Transverse colon (tissue), 4 donors: ENCODE measurements at regions not wholly inside any gene's neighbourhood (a gene's known extent, or its start where the extent isn't known, plus 50 kb on each side); places are given as distances from the start of the nearest gene placed in this dataset.

ENCODE experiments used
- DNase-seq: peaks from one replicate; pipeline ENCODE4 v3.0.0-alpha.2; 2019
- H3K27ac ChIP-seq, 4 donors: fragments of 200-600 bp; sonication (generic); 2 replicates each; pipeline ENCODE4 v1.5.1; 2016 to 2018; ENCODE audit warnings: inconsistent platforms in 4 of 4
- H3K27me3 ChIP-seq: fragments of 200-600 bp; sonication (generic); 2 replicates; pipeline ENCODE4 v1.5.1; 2017; ENCODE audit warnings: inconsistent platforms
- H3K36me3 ChIP-seq, 4 donors: fragments of 200-600 bp; sonication (generic); 2 replicates each; pipeline ENCODE4 v1.5.1; 2017 to 2019; ENCODE audit warnings: inconsistent platforms in 4 of 4
- H3K4me1 ChIP-seq, 4 donors: fragments of 200-600 bp; sonication (generic); 2 replicates each; pipeline ENCODE4 v1.5.1; 2017 to 2020; ENCODE audit warnings: inconsistent platforms in 4 of 4
- H3K4me3 ChIP-seq, 4 donors: fragments of 200-600 bp; sonication (generic); 1 replicate in 1 of 4; 2 replicates in 3 of 4; pipeline versions ENCODE4 v1.5.1 to v1.6.1; 2017 to 2019; ENCODE audit warnings: inconsistent platforms in 4 of 4
- H3K9me3 ChIP-seq, 2 donors: fragments of 200-600 bp; sonication (generic); 2 replicates each; pipeline ENCODE4 v1.5.1; 2017 to 2019; ENCODE audit warnings: inconsistent platforms in 2 of 2
- CTCF ChIP-seq, 5 experiments: fragments of 200-600 bp in 3 of 5; fragments of 450-650 bp in 2 of 5; sonication (generic) in 3 of 5; IDR thresholded peaks; 1 replicate in 2 of 5; 2 replicates in 3 of 5; pipeline ENCODE4 v1.5.1; 2016 to 2017; ENCODE audit warnings: antibody characterized with exemption in 5 of 5, inconsistent platforms in 3 of 5, mild to moderate bottlenecking in 2 of 5, moderate library complexity in 1 of 5
- EP300 ChIP-seq: sonication (generic); formaldehyde crosslinking; IDR thresholded peaks from one replicate; pipeline ENCODE4 v1.6.1; 2017; ENCODE audit warnings: antibody characterized with exemption, low read depth
- POLR2A ChIP-seq: fragments of 450-650 bp; IDR thresholded peaks from one replicate; pipeline ENCODE4 v1.6.1; 2016; ENCODE audit warnings: antibody characterized with exemption, mild to moderate bottlenecking, moderate library complexity
- POLR2AphosphoS5 ChIP-seq, 3 donors: sonication (generic); formaldehyde crosslinking; IDR thresholded peaks; one replicate each; pipeline ENCODE4 v1.6.1; 2016; ENCODE audit warnings: antibody characterized with exemption in 3 of 3
- WGBS, 2 donors: methylation state at CpG; one replicate each; pipeline ENCODE4 v1.1.5; 2018; ENCODE audit warnings: low coverage in 1 of 2; 5-methylcytosine and 5-hydroxymethylcytosine counted together
- in situ Hi-C, 4 donors: fragments of 200-750 bp; cut with MboI; loops; one replicate each; pipeline versions ENCODE4 v1.15.0 to v1.15.1; 2017; ENCODE audit warnings: low sequenced_read_pairs in 3 of 4, low pct_ligation_motif_present in 1 of 4, low pct_unique_long_range_greater_than_20kb in 1 of 4
- intact Hi-C: fragments of 100-400 bp; cut with DNase I; formaldehyde crosslinking; loops from one replicate; pipeline ENCODE4 v1.15.1; 2023; ENCODE audit warnings: low total_unique reads

- 50 to 73% methylated on average over 2 to 3 of the region's 3 CpGs for WGBS, 2 donors
- DNase-seq: no peak
- TF ChIP-seq CTCF (IDR thresholded peaks at IDR 0.05) (no peak), POLR2AphosphoS5 (IDR thresholded peaks at IDR 0.05) (no peak), EP300 (no peak), POLR2A (no peak)
- H3K4me3 ChIP-seq: no peak overlapping the region
- H3K9me3 ChIP-seq: no peaks in the 10 kb centered on the region
- H3K27me3 ChIP-seq: no peaks in the 10 kb centered on the region
- intact Hi-C loops (no loop called here), in situ Hi-C loops (no loop called here)
- H3K4me1 ChIP-seq: peaks cover 0 to 7% (median 0%) of the 10 kb centered on the region in 4 donors
- no peaks in the 10 kb centered on the region for H3K36me3 ChIP-seq
- no peak overlapping the region for H3K27ac ChIP-seq
Observed at GRCh38 chr5:159783726-159784247, 132.5 kb upstream of the ADRA1B start.

GRCh38 chr5:159784993-159785392, 131.3 kb upstream of the ADRA1B start:
- intact Hi-C loops: no loop called here
- TF ChIP-seq CTCF (IDR thresholded peaks at IDR 0.05): no peak
- no peak for TF ChIP-seq POLR2A
- no peak for TF ChIP-seq EP300
- no peak for TF ChIP-seq POLR2AphosphoS5 (IDR thresholded peaks at IDR 0.05)
- H3K27ac ChIP-seq: no peak overlapping the region
- H3K4me1 ChIP-seq: peaks cover 0 to 11% (median 0%) of the 10 kb centered on the region in 4 donors
- no peaks in the 10 kb centered on the region for H3K27me3 ChIP-seq
- H3K4me3 ChIP-seq: no peak overlapping the region
- no peaks in the 10 kb centered on the region for H3K9me3 ChIP-seq
- DNase-seq: no peak
- H3K36me3 ChIP-seq: no peaks in the 10 kb centered on the region
- in situ Hi-C loops: no loop called here

- Histone ChIP-seq H3K9me3 (no peaks in the 10 kb centered on the region), H3K4me1 (peaks cover 0 to 11% (median 0%) of the 10 kb centered on the region in 4 donors), H3K27ac (no peak overlapping the region), H3K27me3 (no peaks in the 10 kb centered on the region), H3K4me3 (no peak overlapping the region), H3K36me3 (no peaks in the 10 kb centered on the region)
- TF ChIP-seq POLR2A (no peak), EP300 (no peak), POLR2AphosphoS5 (IDR thresholded peaks at IDR 0.05) (no peak), CTCF (IDR thresholded peaks at IDR 0.05) (no peak)
- in situ Hi-C loops: no loop called here
- no peak for DNase-seq
- intact Hi-C loops: no loop called here
- WGBS, 2 donors: 33 to 68% methylated on average over 1 to 3 of the region's 3 CpGs
Observed at GRCh38 chr5:159785656-159786055, 130.6 kb upstream of the ADRA1B start.

GRCh38 chr5:159786201-159786600, 130.1 kb upstream of the ADRA1B start:
- in situ Hi-C loops: no loop called here
- Histone ChIP-seq H3K4me3 (no peak overlapping the region), H3K9me3 (no peaks in the 10 kb centered on the region), H3K4me1 (peaks cover 0 to 11% (median 0%) of the 10 kb centered on the region in 4 donors), H3K27me3 (no peaks in the 10 kb centered on the region), H3K36me3 (no peaks in the 10 kb centered on the region), H3K27ac (peak overlapping the region in 2 of 4 donors; percentile 9 to 27)
- intact Hi-C loops: no loop called here
- TF ChIP-seq POLR2AphosphoS5 (IDR thresholded peaks at IDR 0.05): no peak
- TF ChIP-seq EP300: no peak
- no peak for TF ChIP-seq CTCF (IDR thresholded peaks at IDR 0.05)
- TF ChIP-seq POLR2A: no peak
- DNase-seq: no peak
- WGBS, 2 donors: 77 to 100% methylated on average over 1 to 3 of the region's 3 CpGs
